NB4 (cell line): ENCODE measurements at regions not wholly inside any gene's neighbourhood (a gene's known extent, or its start where the extent isn't known, plus 50 kb on each side); places are given as distances from the start of the nearest gene placed in this dataset.

ENCODE experiments used
- CTCF ChIP-seq: IDR thresholded peaks from one replicate; pipeline ENCODE4 v1.5.1; 2012; ENCODE audit warnings: low read depth, low read length
- MYC ChIP-seq: IDR thresholded peaks from 2 replicates; pipeline ENCODE4 v1.6.1; 2011; ENCODE audit warnings: low read depth, low read length
- POLR2A ChIP-seq: IDR thresholded peaks from 2 replicates; pipeline ENCODE4 v1.6.1; 2011; ENCODE audit warnings: mild to moderate bottlenecking; ENCODE audit not compliant: insufficient read length; ENCODE audit errors: extremely low read depth

DNA sequence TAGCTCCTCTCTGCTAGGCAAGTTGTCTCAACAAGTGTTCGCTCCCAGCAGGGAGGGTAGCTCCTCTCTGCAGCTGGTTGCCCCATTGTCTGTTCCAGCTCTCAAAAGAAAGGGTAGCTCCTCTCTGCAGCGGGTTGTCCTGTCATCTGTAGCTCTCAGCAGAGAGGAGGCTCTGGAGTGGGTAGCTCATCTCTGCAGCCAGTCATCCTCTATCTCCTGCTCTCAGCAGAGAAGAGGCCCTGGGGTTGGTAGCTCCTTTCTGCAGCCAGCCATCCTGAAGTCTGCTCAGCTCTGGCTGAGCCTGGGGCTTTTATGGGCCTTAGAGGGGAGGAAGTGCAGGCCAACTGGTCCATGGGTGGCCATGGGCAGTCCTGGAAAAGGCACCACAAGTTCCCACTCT, 342.7 kb downstream of the PTTG2 start:
- TF ChIP-seq CTCF (no peak), POLR2A (no peak), MYC (no peak)
